WTC11 (cell line): ENCODE measurements at regions not wholly inside any gene's neighbourhood (a gene's known extent, or its start where the extent isn't known, plus 50 kb on each side); places are given as distances from the start of the nearest gene placed in this dataset.

Source experiments
- ATAC-seq: fragments of 200-7000 bp; cut with Tn5 transposase; 2 replicates; pipeline ENCODE4 v1.10.0; 2021; ENCODE audit warnings: mild to moderate bottlenecking, moderate library complexity
- CTCF ChIA-PET: fragments of 300-600 bp; sonication (Branson Sonifier 250); formaldehyde crosslinking; loops from one replicate; lab custom pipeline; 2021; ENCODE audit warnings: antibody characterized with exemption; lab: Charles Lee
- POLR2A ChIA-PET: fragments of 350-600 bp; sonication (Branson Sonifier 250); formaldehyde crosslinking; loops from one replicate; lab custom pipeline; 2021; ENCODE audit warnings: antibody characterized with exemption; lab: Charles Lee
- DNase-seq: peaks from one replicate; pipeline ENCODE4 v3.0.0; 2021; ENCODE audit warnings: low spot score
- H3K27ac Mint-ChIP-seq: 2 replicates; pipeline ENCODE4 v1.8.0; 2021; ENCODE audit warnings: mixed read lengths
- H3K27me3 Mint-ChIP-seq: 2 replicates; pipeline ENCODE4 v1.8.0; 2021; ENCODE audit warnings: low read depth, mild to moderate bottlenecking, moderate library complexity, mixed read lengths
- H3K36me3 Mint-ChIP-seq: 2 replicates; pipeline ENCODE4 v1.8.0; 2021; ENCODE audit warnings: mixed read lengths
- H3K4me1 Mint-ChIP-seq: 2 replicates; pipeline ENCODE4 v1.8.0; 2022; ENCODE audit warnings: mixed read lengths
- H3K4me3 Mint-ChIP-seq: 2 replicates; pipeline ENCODE4 v1.8.0; 2021; ENCODE audit warnings: mild to moderate bottlenecking, moderate library complexity, mixed read lengths
- H3K9me3 Mint-ChIP-seq: 2 replicates; pipeline ENCODE4 v1.8.0; 2021; ENCODE audit warnings: mixed read lengths
- EMX1 ChIP-seq: fragments of 250-450 bp; sonication (Bioruptor Pico); IDR thresholded peaks from 2 replicates; pipeline ENCODE4 v1.8.0; 2021; ENCODE audit warnings: mild to moderate bottlenecking
- KAT7 ChIP-seq: sonication (generic); formaldehyde crosslinking; IDR thresholded peaks from 2 replicates; pipeline ENCODE4 v1.8.1; 2023; ENCODE audit warnings: missing genetic modification reagents, mild to moderate bottlenecking, borderline replicate concordance
- OVOL2 ChIP-seq: fragments of 250-450 bp; sonication (Bioruptor Pico); IDR thresholded peaks from 2 replicates; pipeline ENCODE4 v1.9.0; 2021; ENCODE audit warnings: mild to moderate bottlenecking, borderline replicate concordance
- PRRX2 ChIP-seq: fragments of 250-450 bp; sonication (Bioruptor Pico); IDR thresholded peaks from 2 replicates; pipeline ENCODE4 v1.8.0; 2021; ENCODE audit warnings: mild to moderate bottlenecking
- RELA ChIP-seq: sonication (generic); formaldehyde crosslinking; IDR thresholded peaks from 2 replicates; pipeline ENCODE4 v1.8.1; 2022; ENCODE audit warnings: missing genetic modification reagents, mild to moderate bottlenecking, borderline replicate concordance
- SMAD3 ChIP-seq: sonication (generic); formaldehyde crosslinking; IDR thresholded peaks from 2 replicates; pipeline ENCODE4 v1.8.0; 2022; ENCODE audit warnings: missing genetic modification reagents, mild to moderate bottlenecking, borderline replicate concordance
- TCF7 ChIP-seq: sonication (generic); formaldehyde crosslinking; IDR thresholded peaks from 2 replicates; pipeline ENCODE4 v1.8.0; 2022; ENCODE audit warnings: mild to moderate bottlenecking, low read depth, missing genetic modification reagents, moderate library complexity
- ZNF121 ChIP-seq: sonication (generic); formaldehyde crosslinking; IDR thresholded peaks from 2 replicates; pipeline ENCODE4 v1.8.0; 2023; ENCODE audit warnings: missing genetic modification reagents
- TF ChIP-seq, protein P1 (sequence below): sonication (generic); formaldehyde crosslinking; IDR thresholded peaks from 2 replicates; pipeline ENCODE4 v1.8.1; 2023; ENCODE audit warnings: mild to moderate bottlenecking, missing genetic modification reagents, borderline replicate concordance
- TF ChIP-seq, protein P2 (sequence below): fragments of 200-600 bp; IDR thresholded peaks from 2 replicates; pipeline ENCODE4 v1.8.0; 2022; ENCODE audit warnings: antibody characterized with exemption
- TF ChIP-seq, protein P3 (sequence below): fragments of 250-450 bp; sonication (Bioruptor Pico); IDR thresholded peaks from 2 replicates; pipeline ENCODE4 v1.9.0; 2021; ENCODE audit warnings: mild to moderate bottlenecking, borderline replicate concordance
- TF ChIP-seq, protein P4 (sequence below): sonication (generic); formaldehyde crosslinking; IDR thresholded peaks from 2 replicates; pipeline ENCODE4 v1.8.0; 2023; ENCODE audit warnings: missing genetic modification reagents, mild to moderate bottlenecking, borderline replicate concordance
- TF ChIP-seq, protein P5 (sequence below): sonication (generic); formaldehyde crosslinking; IDR thresholded peaks from 2 replicates; pipeline ENCODE4 v1.8.1; 2023; ENCODE audit warnings: mild to moderate bottlenecking, moderate library complexity, missing genetic modification reagents
- TF ChIP-seq, protein P6 (sequence below): fragments of 250-450 bp; sonication (Bioruptor Pico); IDR thresholded peaks from 2 replicates; pipeline ENCODE4 v2.1.2; 2022; ENCODE audit warnings: mild to moderate bottlenecking, moderate library complexity
- TF ChIP-seq, protein P7 (sequence below): sonication (generic); formaldehyde crosslinking; conservative IDR thresholded peaks from 2 replicates; pipeline ENCODE4 v1.8.1; 2022; ENCODE audit warnings: mild to moderate bottlenecking, missing genetic modification reagents
- TF ChIP-seq, protein P8 (sequence below): sonication (generic); formaldehyde crosslinking; IDR thresholded peaks from 2 replicates; pipeline ENCODE4 v1.8.1; 2022; ENCODE audit warnings: missing genetic modification reagents, borderline replicate concordance

DNA sequence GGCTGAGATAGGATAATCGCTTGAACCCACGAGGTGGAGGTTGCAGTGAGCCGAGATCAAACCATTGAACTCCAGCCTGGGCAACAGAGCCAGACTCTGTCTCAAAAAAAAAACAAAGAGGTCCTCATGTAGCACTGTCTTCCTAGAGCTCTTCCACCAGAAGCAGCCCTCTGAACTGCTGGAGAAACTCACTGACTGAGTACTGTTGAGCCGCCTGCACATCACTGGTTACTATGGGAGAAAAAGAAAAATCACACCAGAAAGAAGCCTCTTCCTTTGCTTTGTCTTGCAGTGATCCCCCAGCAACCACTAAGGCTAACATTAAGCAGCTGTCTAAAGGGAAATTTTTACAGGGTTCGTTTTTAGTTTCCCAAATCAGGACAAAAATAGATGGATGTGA, 112.9 kb upstream of the LYPLAL1 start:
- H3K36me3 Mint-ChIP-seq = no peaks in the 10 kb centered on the region
- POLR2A ChIA-PET = no interaction called here
- TF ChIP-seq, protein P1, sequence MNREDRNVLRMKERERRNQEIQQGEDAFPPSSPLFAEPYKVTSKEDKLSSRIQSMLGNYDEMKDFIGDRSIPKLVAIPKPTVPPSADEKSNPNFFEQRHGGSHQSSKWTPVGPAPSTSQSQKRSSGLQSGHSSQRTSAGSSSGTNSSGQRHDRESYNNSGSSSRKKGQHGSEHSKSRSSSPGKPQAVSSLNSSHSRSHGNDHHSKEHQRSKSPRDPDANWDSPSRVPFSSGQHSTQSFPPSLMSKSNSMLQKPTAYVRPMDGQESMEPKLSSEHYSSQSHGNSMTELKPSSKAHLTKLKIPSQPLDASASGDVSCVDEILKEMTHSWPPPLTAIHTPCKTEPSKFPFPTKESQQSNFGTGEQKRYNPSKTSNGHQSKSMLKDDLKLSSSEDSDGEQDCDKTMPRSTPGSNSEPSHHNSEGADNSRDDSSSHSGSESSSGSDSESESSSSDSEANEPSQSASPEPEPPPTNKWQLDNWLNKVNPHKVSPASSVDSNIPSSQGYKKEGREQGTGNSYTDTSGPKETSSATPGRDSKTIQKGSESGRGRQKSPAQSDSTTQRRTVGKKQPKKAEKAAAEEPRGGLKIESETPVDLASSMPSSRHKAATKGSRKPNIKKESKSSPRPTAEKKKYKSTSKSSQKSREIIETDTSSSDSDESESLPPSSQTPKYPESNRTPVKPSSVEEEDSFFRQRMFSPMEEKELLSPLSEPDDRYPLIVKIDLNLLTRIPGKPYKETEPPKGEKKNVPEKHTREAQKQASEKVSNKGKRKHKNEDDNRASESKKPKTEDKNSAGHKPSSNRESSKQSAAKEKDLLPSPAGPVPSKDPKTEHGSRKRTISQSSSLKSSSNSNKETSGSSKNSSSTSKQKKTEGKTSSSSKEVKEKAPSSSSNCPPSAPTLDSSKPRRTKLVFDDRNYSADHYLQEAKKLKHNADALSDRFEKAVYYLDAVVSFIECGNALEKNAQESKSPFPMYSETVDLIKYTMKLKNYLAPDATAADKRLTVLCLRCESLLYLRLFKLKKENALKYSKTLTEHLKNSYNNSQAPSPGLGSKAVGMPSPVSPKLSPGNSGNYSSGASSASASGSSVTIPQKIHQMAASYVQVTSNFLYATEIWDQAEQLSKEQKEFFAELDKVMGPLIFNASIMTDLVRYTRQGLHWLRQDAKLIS = no peak
- TF ChIP-seq, protein P2, sequence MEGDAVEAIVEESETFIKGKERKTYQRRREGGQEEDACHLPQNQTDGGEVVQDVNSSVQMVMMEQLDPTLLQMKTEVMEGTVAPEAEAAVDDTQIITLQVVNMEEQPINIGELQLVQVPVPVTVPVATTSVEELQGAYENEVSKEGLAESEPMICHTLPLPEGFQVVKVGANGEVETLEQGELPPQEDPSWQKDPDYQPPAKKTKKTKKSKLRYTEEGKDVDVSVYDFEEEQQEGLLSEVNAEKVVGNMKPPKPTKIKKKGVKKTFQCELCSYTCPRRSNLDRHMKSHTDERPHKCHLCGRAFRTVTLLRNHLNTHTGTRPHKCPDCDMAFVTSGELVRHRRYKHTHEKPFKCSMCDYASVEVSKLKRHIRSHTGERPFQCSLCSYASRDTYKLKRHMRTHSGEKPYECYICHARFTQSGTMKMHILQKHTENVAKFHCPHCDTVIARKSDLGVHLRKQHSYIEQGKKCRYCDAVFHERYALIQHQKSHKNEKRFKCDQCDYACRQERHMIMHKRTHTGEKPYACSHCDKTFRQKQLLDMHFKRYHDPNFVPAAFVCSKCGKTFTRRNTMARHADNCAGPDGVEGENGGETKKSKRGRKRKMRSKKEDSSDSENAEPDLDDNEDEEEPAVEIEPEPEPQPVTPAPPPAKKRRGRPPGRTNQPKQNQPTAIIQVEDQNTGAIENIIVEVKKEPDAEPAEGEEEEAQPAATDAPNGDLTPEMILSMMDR = no peak
- TF ChIP-seq, protein P3, sequence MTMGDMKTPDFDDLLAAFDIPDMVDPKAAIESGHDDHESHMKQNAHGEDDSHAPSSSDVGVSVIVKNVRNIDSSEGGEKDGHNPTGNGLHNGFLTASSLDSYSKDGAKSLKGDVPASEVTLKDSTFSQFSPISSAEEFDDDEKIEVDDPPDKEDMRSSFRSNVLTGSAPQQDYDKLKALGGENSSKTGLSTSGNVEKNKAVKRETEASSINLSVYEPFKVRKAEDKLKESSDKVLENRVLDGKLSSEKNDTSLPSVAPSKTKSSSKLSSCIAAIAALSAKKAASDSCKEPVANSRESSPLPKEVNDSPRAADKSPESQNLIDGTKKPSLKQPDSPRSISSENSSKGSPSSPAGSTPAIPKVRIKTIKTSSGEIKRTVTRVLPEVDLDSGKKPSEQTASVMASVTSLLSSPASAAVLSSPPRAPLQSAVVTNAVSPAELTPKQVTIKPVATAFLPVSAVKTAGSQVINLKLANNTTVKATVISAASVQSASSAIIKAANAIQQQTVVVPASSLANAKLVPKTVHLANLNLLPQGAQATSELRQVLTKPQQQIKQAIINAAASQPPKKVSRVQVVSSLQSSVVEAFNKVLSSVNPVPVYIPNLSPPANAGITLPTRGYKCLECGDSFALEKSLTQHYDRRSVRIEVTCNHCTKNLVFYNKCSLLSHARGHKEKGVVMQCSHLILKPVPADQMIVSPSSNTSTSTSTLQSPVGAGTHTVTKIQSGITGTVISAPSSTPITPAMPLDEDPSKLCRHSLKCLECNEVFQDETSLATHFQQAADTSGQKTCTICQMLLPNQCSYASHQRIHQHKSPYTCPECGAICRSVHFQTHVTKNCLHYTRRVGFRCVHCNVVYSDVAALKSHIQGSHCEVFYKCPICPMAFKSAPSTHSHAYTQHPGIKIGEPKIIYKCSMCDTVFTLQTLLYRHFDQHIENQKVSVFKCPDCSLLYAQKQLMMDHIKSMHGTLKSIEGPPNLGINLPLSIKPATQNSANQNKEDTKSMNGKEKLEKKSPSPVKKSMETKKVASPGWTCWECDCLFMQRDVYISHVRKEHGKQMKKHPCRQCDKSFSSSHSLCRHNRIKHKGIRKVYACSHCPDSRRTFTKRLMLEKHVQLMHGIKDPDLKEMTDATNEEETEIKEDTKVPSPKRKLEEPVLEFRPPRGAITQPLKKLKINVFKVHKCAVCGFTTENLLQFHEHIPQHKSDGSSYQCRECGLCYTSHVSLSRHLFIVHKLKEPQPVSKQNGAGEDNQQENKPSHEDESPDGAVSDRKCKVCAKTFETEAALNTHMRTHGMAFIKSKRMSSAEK (CRISPR knock-in tag) = no peak
- TF ChIP-seq, protein P4, sequence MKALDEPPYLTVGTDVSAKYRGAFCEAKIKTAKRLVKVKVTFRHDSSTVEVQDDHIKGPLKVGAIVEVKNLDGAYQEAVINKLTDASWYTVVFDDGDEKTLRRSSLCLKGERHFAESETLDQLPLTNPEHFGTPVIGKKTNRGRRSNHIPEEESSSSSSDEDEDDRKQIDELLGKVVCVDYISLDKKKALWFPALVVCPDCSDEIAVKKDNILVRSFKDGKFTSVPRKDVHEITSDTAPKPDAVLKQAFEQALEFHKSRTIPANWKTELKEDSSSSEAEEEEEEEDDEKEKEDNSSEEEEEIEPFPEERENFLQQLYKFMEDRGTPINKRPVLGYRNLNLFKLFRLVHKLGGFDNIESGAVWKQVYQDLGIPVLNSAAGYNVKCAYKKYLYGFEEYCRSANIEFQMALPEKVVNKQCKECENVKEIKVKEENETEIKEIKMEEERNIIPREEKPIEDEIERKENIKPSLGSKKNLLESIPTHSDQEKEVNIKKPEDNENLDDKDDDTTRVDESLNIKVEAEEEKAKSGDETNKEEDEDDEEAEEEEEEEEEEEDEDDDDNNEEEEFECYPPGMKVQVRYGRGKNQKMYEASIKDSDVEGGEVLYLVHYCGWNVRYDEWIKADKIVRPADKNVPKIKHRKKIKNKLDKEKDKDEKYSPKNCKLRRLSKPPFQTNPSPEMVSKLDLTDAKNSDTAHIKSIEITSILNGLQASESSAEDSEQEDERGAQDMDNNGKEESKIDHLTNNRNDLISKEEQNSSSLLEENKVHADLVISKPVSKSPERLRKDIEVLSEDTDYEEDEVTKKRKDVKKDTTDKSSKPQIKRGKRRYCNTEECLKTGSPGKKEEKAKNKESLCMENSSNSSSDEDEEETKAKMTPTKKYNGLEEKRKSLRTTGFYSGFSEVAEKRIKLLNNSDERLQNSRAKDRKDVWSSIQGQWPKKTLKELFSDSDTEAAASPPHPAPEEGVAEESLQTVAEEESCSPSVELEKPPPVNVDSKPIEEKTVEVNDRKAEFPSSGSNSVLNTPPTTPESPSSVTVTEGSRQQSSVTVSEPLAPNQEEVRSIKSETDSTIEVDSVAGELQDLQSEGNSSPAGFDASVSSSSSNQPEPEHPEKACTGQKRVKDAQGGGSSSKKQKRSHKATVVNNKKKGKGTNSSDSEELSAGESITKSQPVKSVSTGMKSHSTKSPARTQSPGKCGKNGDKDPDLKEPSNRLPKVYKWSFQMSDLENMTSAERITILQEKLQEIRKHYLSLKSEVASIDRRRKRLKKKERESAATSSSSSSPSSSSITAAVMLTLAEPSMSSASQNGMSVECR (CRISPR knock-in tag) = no peak
- TF ChIP-seq SMAD3 = no peak
- TF ChIP-seq, protein P5, sequence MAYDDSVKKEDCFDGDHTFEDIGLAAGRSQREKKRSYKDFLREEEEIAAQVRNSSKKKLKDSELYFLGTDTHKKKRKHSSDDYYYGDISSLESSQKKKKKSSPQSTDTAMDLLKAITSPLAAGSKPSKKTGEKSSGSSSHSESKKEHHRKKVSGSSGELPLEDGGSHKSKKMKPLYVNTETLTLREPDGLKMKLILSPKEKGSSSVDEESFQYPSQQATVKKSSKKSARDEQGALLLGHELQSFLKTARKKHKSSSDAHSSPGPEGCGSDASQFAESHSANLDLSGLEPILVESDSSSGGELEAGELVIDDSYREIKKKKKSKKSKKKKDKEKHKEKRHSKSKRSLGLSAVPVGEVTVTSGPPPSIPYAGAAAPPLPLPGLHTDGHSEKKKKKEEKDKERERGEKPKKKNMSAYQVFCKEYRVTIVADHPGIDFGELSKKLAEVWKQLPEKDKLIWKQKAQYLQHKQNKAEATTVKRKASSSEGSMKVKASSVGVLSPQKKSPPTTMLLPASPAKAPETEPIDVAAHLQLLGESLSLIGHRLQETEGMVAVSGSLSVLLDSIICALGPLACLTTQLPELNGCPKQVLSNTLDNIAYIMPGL (CRISPR knock-in tag) = no peak
- TF ChIP-seq RELA (CRISPR knock-in tag) = no peak
- TF ChIP-seq EMX1 = no peak
- TF ChIP-seq, protein P6, sequence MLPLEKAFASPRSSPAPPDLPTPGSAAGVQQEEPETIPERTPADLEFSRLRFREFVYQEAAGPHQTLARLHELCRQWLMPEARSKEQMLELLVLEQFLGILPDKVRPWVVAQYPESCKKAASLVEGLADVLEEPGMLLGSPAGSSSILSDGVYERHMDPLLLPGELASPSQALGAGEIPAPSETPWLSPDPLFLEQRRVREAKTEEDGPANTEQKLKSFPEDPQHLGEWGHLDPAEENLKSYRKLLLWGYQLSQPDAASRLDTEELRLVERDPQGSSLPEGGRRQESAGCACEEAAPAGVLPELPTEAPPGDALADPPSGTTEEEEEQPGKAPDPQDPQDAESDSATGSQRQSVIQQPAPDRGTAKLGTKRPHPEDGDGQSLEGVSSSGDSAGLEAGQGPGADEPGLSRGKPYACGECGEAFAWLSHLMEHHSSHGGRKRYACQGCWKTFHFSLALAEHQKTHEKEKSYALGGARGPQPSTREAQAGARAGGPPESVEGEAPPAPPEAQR (CRISPR knock-in tag) = no peak
- TF ChIP-seq, protein P7, sequence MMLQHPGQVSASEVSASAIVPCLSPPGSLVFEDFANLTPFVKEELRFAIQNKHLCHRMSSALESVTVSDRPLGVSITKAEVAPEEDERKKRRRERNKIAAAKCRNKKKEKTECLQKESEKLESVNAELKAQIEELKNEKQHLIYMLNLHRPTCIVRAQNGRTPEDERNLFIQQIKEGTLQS = no peak
- TF ChIP-seq, protein P8, sequence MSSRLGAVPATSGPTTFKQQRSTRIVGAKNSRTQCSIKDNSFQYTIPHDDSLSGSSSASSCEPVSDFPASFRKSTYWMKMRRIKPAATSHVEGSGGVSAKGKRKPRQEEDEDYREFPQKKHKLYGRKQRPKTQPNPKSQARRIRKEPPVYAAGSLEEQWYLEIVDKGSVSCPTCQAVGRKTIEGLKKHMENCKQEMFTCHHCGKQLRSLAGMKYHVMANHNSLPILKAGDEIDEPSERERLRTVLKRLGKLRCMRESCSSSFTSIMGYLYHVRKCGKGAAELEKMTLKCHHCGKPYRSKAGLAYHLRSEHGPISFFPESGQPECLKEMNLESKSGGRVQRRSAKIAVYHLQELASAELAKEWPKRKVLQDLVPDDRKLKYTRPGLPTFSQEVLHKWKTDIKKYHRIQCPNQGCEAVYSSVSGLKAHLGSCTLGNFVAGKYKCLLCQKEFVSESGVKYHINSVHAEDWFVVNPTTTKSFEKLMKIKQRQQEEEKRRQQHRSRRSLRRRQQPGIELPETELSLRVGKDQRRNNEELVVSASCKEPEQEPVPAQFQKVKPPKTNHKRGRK = no peak
- TF ChIP-seq OVOL2 (CRISPR knock-in tag) = no peak
- no peak for TF ChIP-seq PRRX2
- TF ChIP-seq KAT7 = no peak
- TF ChIP-seq TCF7 (CRISPR knock-in tag) = no peak
- no peak for TF ChIP-seq ZNF121 (CRISPR knock-in tag)

More for the DNA sequence above, 112.9 kb upstream of the LYPLAL1 start:
- ATAC-seq = no peak
- Mint-ChIP-seq H3K27ac (no peak overlapping the region), H3K4me1 (no peaks in the 10 kb centered on the region), H3K9me3 (no peaks in the 10 kb centered on the region; the same call in 1 of the 2 replicates), H3K27me3 (no peaks in the 10 kb centered on the region), H3K4me3 (no peak overlapping the region)
- CTCF ChIA-PET = no interaction called here
- no peak for DNase-seq
